A549 (cell line): ENCODE measurements at regions not wholly inside any gene's neighbourhood (a gene's known extent, or its start where the extent isn't known, plus 50 kb on each side); places are given as distances from the start of the nearest gene placed in this dataset.

Experiments used
- EP300 ChIP-seq, 2 experiments: fragments of >200 bp; sonication (Bioruptor Twin); formaldehyde crosslinking; IDR thresholded peaks; 2 replicates in 1 of 2; 3 replicates in 1 of 2; pipeline ENCODE4 v1.6.1; 2016 to 2017
- MAX ChIP-seq: IDR thresholded peaks from 2 replicates; pipeline ENCODE4 v1.6.1; 2012
- TF ChIP-seq, protein P1 (sequence below): fragments of >200 bp; sonication (Bioruptor Twin); formaldehyde crosslinking; IDR thresholded peaks from 3 replicates; pipeline ENCODE4 v1.5.1; 2016

- TF ChIP-seq, protein P1, sequence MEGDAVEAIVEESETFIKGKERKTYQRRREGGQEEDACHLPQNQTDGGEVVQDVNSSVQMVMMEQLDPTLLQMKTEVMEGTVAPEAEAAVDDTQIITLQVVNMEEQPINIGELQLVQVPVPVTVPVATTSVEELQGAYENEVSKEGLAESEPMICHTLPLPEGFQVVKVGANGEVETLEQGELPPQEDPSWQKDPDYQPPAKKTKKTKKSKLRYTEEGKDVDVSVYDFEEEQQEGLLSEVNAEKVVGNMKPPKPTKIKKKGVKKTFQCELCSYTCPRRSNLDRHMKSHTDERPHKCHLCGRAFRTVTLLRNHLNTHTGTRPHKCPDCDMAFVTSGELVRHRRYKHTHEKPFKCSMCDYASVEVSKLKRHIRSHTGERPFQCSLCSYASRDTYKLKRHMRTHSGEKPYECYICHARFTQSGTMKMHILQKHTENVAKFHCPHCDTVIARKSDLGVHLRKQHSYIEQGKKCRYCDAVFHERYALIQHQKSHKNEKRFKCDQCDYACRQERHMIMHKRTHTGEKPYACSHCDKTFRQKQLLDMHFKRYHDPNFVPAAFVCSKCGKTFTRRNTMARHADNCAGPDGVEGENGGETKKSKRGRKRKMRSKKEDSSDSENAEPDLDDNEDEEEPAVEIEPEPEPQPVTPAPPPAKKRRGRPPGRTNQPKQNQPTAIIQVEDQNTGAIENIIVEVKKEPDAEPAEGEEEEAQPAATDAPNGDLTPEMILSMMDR, result no peak
- TF ChIP-seq EP300 (IDR thresholded peaks at IDR 0.05) (no peak), MAX (no peak)
Measured at GRCh38 chr13:64339373-64340063, 2890.6 kb downstream of the PCDH9 start.
